Effector CD4-positive, alpha-beta T cell (primary cell): ENCODE measurements at regions not wholly inside any gene's neighbourhood (a gene's known extent, or its start where the extent isn't known, plus 50 kb on each side); places are given as distances from the start of the nearest gene placed in this dataset.

Experiments used
- DNase-seq: peaks from one replicate; pipeline ENCODE4 v3.0.0-alpha.2; 2020

DNA sequence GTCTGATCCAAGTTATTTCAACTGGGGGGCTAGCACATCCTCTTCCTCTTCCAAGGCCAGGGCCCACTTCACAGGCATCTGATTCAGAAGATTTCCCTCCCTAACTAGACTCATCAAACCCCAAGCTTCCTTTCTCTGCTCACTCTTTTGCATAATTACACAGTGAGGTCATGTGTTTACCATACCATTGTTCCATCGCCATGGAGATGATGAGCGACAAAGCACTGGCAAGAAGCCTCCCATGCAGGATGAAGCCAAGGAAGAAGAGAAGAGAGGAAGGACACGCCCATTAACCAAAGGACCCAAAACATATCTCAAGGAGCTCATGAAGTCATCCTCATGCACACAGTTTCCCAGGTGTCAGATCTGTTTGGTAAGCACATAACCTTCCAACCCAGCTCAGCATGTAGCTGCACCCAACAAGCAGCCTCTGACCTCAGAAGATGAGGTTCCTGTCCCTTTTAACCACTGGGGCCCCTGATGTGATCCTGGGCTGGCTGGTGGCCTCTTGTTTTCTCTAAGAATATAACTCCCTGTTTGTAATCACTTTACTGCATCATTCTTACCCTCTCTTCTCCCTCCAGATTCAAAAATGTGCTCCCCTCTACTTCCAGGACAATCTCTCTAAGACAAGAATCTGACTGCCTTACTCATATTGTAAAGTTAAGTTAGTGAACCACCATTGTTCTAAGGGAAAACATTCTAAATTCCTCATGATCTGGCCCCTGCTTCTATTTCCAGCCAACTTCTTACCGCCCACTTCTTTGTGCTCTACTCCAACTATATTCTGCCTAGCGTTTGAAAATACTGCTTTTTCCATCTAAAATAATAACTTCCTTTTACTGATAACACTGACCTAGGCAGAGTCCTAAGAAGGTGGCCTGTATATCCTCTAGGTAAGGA, 190.1 kb downstream of the TTC32 start:
- no peak for DNase-seq

- DNase-seq, result no peak
These were observed 191.6 kb downstream of the TTC32 start for GRCh38 chr2:19710230-19710629.

- DNase-seq, result no peak
These were observed 192.2 kb downstream of the TTC32 start for GRCh38 chr2:19709553-19709952.

GRCh38 chr2:19708776-19709175, 193.0 kb downstream of the TTC32 start:
- no peak for DNase-seq

GRCh38 chr2:19706332-19706731, 195.5 kb downstream of the TTC32 start:
- no peak for DNase-seq

DNA sequence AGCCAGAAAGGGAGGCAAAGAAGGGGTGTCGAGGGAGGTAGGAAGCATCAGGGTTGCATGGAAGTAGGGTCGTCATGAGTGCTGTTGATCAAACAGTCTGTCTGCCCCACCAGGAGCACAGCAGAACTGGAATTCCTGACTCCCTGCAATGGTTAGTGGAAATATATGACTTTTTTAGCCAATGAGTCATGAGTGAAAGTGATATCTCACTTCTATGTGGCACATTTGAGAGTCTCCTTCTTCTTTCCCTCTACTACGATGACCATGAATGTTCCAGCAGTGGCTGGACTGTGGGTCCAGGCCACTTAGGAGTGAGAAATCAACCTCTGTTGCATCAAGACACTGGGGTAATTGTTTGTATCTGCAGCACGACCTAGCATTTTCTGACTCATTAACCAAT, 199.5 kb downstream of the TTC32 start:
- no peak for DNase-seq

DNA sequence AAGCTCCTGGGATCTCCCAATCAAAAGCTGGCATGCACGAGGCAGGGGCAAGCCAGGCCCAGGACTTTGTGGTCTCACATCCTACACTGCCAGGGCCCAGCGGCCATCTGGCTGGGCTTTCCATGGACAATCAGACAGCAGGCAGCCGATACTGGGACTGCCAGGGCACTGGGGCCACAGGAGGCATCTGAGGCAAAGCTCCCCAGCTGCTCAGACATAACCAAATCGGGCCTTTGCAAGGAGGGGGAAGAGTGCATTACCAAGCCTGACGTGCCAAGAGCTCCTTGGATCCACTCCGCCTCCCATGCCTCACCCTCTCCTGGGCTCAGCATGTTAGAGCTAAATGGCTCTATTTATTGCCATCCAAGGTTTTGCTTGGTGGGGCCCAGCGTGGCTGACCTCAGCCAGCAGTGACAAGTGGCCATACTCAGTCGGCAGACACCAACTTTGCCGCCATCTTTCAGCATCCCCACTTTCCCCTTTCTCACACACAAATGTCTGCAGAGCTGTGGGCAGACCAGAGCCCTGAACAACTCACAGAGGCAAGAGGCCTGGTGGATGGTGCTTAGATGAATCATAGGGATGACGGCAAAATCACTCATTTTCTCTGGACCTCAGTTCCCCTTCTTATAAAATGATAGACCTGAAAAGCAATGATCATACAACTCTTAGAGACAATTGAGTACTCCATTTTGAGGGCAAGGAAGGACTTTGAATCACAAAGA, 200.8 kb downstream of the TTC32 start:
- DNase-seq, result no peak

- DNase-seq, result no peak
These were observed 204.7 kb downstream of the TTC32 start for GRCh38 chr2:19697131-19697530.

- no peak for DNase-seq
These were observed 206.1 kb downstream of the TTC32 start for GRCh38 chr2:19695706-19696105.

DNA sequence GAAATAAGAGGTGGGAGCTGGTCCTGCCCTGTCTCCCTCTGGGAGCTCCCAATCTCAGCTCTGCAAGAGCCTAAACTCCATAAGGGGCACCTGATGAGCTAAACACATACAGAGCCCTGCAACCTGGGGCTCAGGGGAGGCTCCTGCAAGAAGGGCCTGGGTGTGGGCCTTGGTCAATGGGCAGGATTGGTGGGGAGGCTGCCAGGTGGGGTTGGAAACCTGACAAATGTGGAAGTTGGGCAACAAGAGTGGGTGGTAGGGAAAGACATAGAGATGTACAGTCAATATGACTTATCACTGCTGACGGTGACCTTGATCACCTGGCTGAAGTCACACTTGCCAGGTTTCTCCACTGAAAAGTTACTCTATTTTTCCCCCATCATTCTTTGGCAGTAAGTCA, 209.9 kb downstream of the TTC32 start:
- DNase-seq, result no peak

GRCh38 chr2:19690429-19690828, 211.4 kb downstream of the TTC32 start:
- no peak for DNase-seq

DNA sequence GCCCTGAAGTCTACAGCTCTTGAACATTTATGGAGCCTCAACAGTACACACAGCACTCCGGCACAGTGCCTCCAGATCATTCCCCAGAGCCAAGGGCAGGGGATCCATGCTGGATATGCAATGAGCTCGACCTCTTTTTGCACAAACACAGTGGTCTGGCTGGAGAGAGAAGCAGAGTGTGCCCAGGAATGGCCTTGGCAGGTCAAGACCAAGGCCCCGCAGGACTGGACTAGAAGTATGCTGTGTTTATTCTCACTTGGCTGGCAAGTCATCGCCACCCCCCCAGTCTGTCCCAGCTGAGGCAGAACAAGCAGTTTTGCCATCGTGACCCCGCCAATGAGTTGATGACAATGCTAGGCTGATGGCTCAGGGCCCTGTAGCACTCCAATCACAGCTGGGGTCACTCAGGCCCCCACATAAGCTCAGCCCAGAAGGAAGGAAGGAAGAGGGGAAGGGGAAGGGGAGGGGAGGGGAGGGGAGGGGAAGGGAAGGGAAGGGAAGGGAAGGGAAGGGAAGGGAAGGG, 212.1 kb downstream of the TTC32 start:
- no peak for DNase-seq

DNA sequence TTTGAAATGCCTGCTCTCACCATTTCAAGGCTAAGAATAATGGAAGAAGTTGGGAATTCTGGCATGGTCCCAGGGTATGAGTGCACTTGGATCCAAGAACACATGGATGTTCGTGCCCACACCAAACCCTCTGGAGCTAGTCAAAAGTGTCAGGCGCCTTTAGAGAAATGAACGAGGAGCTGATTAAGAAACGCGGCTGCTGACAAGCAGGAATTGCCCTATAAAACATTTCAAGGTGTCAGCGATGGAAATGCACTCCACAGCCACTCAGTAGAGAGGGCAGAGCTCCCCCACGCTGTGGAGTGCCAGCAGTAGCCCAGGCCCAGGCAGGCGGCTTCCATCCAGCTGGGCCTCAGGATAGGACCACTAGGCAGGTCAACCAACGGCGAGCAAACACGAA, 213.7 kb downstream of the TTC32 start:
- DNase-seq, result no peak

- DNase-seq, result no peak
These were observed 214.6 kb downstream of the TTC32 start for GRCh38 chr2:19687017-19687659.

- DNase-seq, result no peak
These were observed 215.3 kb downstream of the TTC32 start for GRCh38 chr2:19686439-19686838.

DNA sequence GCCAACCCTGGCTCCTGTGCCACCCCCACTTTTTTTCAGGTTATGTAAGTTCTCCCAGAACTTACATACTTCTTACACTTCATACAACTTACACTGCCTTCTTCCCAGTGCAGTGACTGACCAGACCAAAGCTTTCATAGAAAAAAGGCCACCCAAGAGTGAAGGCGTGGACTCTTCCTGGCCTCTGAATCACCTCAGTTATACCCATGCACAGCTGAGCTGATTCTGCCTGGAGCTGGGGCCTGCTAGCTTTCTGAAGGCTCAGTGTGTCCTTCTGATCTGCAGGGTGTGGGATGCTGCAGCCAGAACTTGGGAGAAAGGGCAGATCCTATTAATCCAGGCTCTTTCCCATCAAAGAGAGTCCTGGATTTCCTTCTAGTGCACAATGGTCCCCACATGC, 216.1 kb downstream of the TTC32 start:
- DNase-seq, result no peak

GRCh38 chr2:19684516-19684915, 217.3 kb downstream of the TTC32 start:
- DNase-seq, result no peak

DNA sequence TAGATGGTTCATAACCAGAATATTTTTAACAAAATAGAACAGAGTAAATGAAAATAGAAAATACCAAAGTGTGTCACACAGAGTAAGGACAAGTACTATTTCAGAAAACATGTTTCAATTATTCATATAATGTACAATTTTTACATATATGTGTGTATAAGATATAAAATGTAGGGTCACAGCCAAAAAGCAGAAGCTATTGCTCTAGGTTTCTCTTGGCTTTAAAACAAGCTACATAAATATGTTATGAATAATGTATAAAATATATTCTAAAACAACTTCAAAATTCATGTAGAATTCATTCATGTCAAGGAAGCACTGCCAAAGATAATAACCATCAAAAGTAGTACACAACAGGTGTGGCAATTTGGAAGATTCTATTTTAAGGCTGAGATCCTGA, 218.2 kb downstream of the TTC32 start:
- DNase-seq, result no peak

DNA sequence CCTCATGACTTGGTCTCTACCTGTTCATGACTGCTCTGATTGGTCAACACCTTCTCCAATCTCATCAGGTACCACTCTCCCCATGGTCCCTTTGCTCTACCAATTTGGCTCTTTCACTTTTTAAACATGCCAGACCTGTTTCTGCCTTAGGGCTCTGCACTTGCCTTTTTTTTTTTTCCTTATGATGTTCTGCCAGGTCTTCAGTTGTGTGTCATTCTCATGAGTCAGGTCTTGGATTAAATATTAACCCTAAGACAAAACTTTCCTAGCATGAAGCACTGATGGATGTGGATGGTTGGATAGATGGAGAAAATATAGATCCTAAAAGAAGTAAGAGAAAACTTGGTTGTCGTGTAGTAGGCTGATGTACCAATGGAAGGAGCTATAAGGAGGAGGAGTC, 219.3 kb downstream of the TTC32 start:
- DNase-seq, result no peak

- no peak for DNase-seq
These were observed 223.8 kb downstream of the TTC32 start for GRCh38 chr2:19677825-19678518.

GRCh38 chr2:19677215-19677777, 224.5 kb downstream of the TTC32 start:
- DNase-seq, result no peak

DNA sequence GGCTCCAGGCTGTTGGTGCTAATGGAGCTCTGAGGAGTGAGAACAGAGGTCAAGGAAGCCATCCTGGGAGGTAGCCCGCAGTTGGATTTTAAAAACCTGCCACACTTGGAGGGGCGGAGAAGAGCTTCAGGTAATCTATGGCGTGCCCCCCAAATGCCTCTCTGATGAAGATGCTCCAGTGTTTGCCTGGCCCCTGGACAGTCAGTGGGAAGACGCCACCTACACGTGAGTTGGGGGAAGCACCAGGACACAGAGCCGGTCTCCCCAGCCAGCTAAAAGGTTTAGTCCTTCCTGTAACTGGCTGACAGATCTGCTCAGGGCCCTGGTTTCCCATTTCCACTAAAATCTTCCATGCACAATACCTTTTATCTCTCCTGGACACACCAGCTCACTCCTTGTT, 225.0 kb downstream of the TTC32 start:
- DNase-seq, result no peak
